ENCODE measurements at regions not wholly inside any gene's neighbourhood (a gene's known extent, or its start where the extent isn't known, plus 50 kb on each side); places are given as distances from the start of the nearest gene placed in this dataset.
"Not testable (repeated sequence)": the region's sequence is repeated elsewhere in the genome, so short reads cannot be mapped to it uniquely, and the experiment has no call there.

DNA sequence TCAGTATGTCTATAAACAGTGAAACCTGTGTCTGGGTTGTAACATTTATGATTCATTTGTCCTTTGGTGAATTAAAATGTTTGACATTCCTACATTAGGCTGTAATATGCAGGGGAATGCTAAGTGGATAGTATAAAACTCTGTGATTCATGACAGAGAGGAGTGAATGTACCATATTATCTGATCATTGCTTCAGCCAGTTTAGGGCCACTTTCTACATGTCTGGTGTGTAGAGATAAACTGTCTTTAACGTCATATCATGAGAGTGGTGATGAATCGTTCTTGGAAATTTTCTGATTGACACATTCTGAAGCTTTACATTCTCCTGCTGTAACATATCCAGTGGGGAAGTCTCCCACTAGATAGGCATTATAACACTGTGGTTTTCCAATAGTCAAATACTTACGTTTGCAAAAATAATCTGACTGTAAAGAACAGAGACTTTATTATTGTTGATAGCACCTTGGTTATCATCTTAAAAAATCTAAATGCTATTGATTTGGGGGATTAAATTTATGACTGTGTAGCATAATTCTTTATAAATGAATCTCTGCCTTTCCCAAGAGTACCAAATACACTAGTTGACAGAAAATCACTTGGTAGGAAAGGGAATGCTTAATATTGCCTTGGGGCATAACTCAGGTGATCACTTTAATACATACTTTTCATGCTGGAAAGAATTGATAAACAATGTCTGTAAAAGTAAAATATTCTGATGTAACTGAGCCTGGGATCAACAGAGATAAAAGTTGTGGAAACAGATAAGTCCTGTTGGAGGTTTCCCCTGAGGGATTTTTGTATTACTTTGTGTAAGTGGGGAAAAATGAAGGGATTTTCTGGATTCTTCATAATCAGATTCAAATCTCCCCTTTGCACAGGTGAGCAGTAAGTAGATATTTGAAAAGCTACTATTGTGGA is 427.9 kb downstream of the JRKL start:
- no peak overlapping the region for H3K4me3 ChIP-seq (ENCODE audit: low read depth, low read length)
- no peak for DNase-seq (ENCODE audit: low read depth)
- TF ChIP-seq, protein P1, sequence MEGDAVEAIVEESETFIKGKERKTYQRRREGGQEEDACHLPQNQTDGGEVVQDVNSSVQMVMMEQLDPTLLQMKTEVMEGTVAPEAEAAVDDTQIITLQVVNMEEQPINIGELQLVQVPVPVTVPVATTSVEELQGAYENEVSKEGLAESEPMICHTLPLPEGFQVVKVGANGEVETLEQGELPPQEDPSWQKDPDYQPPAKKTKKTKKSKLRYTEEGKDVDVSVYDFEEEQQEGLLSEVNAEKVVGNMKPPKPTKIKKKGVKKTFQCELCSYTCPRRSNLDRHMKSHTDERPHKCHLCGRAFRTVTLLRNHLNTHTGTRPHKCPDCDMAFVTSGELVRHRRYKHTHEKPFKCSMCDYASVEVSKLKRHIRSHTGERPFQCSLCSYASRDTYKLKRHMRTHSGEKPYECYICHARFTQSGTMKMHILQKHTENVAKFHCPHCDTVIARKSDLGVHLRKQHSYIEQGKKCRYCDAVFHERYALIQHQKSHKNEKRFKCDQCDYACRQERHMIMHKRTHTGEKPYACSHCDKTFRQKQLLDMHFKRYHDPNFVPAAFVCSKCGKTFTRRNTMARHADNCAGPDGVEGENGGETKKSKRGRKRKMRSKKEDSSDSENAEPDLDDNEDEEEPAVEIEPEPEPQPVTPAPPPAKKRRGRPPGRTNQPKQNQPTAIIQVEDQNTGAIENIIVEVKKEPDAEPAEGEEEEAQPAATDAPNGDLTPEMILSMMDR (conservative IDR thresholded peaks at IDR 0.05; ENCODE audit: low read depth, low read length): no peak

DNA sequence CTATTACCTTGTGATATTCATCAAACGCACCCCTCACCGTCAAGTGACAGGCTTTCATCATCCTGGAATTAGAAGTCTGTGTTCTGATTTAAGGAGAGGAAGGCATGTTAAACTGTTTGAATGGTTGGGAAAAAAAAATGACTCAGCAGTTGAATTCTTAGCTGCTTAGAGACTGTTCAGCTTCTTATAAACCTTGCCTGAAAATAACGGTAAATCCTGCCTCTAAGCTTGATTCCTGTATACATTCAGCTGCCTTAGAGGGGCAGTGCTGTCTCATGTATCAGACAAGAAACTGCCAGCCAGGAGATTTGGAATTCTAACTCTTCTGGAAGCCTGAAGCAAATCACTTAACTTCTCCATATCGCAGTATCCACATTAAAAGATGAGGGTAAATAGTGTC is 437.4 kb downstream of the JRKL start:
- TF ChIP-seq, protein P1 (conservative IDR thresholded peaks at IDR 0.05; ENCODE audit: low read depth, low read length): no peak
- no peak for DNase-seq (ENCODE audit: low read depth)
- H3K4me3 ChIP-seq (ENCODE audit: low read depth, low read length): no peak overlapping the region

DNA sequence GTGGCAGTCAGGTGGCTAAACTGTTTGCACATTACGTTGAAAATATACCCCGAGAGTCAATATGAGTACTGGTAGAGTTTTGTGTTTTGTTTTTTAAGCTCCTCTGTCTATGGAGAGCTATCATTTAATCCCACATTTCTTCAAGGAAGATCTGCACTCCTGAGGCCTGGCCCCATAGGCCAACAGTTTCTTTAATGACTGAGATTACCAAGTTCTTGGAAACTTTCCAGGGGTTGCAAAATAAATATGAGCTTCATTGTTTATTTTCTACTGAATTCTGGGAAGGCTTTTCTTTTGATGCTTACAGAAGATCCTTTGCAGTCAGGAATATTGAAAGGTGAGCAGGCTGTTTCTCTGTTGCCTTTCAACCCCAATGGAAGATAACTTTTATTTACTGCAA is 452.0 kb downstream of the JRKL start:
- TF ChIP-seq, protein P1 (conservative IDR thresholded peaks at IDR 0.05; ENCODE audit: low read depth, low read length): no peak
- no peak overlapping the region for H3K4me3 ChIP-seq (ENCODE audit: low read depth, low read length)
- DNase-seq (ENCODE audit: low read depth): no peak

DNA sequence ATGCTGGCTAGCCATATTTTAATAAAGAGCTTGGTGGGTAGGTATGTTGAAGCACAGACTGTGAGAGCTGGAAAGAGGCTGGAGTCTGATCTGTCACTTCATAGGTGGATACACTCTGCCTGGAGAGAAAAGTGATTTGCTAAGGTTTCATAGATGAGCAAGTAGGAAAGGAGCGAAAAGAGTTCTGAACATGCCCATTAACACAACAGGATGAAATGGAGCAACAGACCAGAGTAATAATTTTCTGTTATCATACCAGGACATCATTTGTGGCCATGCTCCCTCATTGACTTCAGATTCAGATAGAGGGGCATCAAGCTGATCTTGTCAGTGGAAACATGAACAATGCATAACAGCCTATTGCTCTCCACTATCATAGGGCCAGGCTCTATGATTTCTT is 452.9 kb downstream of the JRKL start:
- no peak overlapping the region for H3K4me3 ChIP-seq (ENCODE audit: low read depth, low read length)

DNA sequence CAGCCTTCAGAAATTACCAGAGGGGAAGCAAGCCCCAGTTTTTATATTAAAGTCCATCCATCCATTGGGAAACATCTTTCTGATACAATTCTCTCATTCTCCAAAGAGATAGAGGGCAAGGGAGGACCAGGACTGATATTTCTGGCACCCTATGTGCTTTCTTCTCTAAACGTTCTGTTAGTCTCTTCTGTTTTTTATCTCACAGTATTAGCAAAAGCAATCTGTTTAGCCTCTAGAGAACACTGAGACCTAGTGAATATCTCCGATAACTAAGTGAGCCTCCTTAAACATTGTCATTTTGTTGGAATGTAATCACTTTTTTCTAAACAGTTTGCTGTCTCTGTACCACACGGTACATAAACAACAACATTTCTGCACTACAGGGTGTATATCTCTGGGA is 464.6 kb downstream of the JRKL start:
- H3K4me3 ChIP-seq (ENCODE audit: low read depth, low read length): no peak overlapping the region
- no peak for DNase-seq (ENCODE audit: low read depth)
- TF ChIP-seq, protein P1 (conservative IDR thresholded peaks at IDR 0.05; ENCODE audit: low read depth, low read length): no peak

More for the DNA sequence above, 452.9 kb downstream of the JRKL start:
- no peak for DNase-seq (ENCODE audit: low read depth)
- TF ChIP-seq, protein P1 (conservative IDR thresholded peaks at IDR 0.05; ENCODE audit: low read depth, low read length): no peak

DNA sequence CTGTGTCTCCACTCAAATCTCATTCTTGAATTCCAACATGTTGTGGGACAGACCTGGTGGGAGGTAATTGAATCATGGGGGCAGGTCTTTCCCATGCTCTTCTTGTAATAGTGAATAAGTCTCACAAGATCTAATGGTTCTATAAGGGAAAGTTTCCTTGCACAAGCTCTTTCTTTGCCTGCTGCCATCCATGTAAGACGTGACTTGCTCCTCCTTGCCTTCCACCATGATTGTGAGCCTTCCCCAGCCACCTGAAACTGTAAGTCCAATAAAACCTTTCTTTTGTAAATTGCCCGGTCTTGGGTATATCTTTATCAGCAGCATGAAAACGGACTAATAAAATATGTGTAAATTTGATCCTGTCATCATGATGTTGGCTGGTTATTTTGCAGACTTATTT is 471.9 kb downstream of the JRKL start:
- H3K4me3 ChIP-seq (ENCODE audit: low read depth, low read length); DNase-seq (ENCODE audit: low read depth): not testable (repeated sequence)

DNA sequence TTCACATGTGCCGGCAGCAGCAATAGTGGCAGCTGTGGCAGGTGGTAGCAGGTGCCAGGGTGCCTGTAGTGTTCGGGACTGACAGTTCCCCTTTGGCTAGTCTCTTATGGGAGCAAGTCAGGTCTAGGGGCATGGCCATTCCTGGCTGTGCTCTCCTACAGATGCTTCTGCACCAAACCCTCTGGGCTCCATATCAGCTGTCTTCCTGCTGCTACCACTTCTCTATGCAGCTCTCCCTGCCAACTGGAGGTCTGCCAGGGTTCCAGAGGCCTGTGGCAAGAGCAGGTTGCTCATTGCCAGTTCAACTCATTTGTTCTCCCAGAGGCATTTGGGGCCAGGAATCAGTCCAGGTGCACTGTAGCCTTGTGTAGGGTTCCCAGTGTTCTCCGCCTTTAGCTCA is 473.7 kb downstream of the JRKL start:
- DNase-seq (ENCODE audit: low read depth): no peak
- TF ChIP-seq, protein P1 (conservative IDR thresholded peaks at IDR 0.05; ENCODE audit: low read depth, low read length): no peak

More for the DNA sequence above, 473.7 kb downstream of the JRKL start:
- H3K4me3 ChIP-seq (ENCODE audit: low read depth, low read length): no peak overlapping the region
